ENCODE measurements at regions not wholly inside any gene's neighbourhood (a gene's known extent, or its start where the extent isn't known, plus 50 kb on each side); places are given as distances from the start of the nearest gene placed in this dataset.

GRCh38 chr6:39992861-39993622 is 58.8 kb upstream of the MOCS1 start:
- TF ChIP-seq CTCF (IDR thresholded peaks at IDR 0.05; ENCODE audit: low read depth, low read length) = no peak
- DNase-seq (ENCODE audit: extremely low read depth, low read depth) = no peak
